KMS-11 (cell line): ENCODE measurements at regions not wholly inside any gene's neighbourhood (a gene's known extent, or its start where the extent isn't known, plus 50 kb on each side); places are given as distances from the start of the nearest gene placed in this dataset.
"Not testable (repeated sequence)": the region's sequence is repeated elsewhere in the genome, so short reads cannot be mapped to it uniquely, and the experiment has no call there.

Source experiments
- H2AFZ ChIP-seq: fragments of 200-600 bp; sonication (generic); 2 replicates; pipeline ENCODE4 v1.6.1; 2016; ENCODE audit warnings: antibody characterized with exemption, mixed run types, low read depth
- H3K27ac ChIP-seq: fragments of 200-600 bp; sonication (generic); 2 replicates; pipeline ENCODE4 v1.6.1; 2016; ENCODE audit warnings: mild to moderate bottlenecking, mixed run types
- H3K27me3 ChIP-seq: fragments of 200-600 bp; sonication (generic); 2 replicates; pipeline ENCODE4 v1.6.1; 2017; ENCODE audit warnings: mild to moderate bottlenecking, low read depth, mixed run types, moderate library complexity; ENCODE audit not compliant: insufficient read depth
- H3K36me3 ChIP-seq: fragments of 200-600 bp; sonication (generic); 2 replicates; pipeline ENCODE4 v1.6.1; 2017; ENCODE audit warnings: mild to moderate bottlenecking, mixed run types; ENCODE audit not compliant: insufficient read depth
- H3K4me1 ChIP-seq: fragments of 200-600 bp; sonication (generic); 2 replicates; pipeline ENCODE4 v1.6.1; 2016; ENCODE audit warnings: mild to moderate bottlenecking, low read depth, mixed run types; ENCODE audit not compliant: poor library complexity, severe bottlenecking
- H3K4me2 ChIP-seq: fragments of 200-600 bp; sonication (generic); 2 replicates; pipeline ENCODE4 v1.7.0; 2016; ENCODE audit warnings: mild to moderate bottlenecking, mixed run types
- H3K4me3 ChIP-seq: fragments of 200-600 bp; sonication (generic); IDR thresholded peaks from 2 replicates; pipeline ENCODE4 v1.6.1; 2017; ENCODE audit warnings: low read depth, low read length, mixed read lengths; ENCODE audit not compliant: insufficient read depth
- H3K79me2 ChIP-seq: fragments of 200-600 bp; sonication (generic); 2 replicates; pipeline ENCODE4 v1.6.1; 2016; ENCODE audit warnings: low read depth, mixed run types; ENCODE audit not compliant: insufficient read depth
- H3K9ac ChIP-seq: fragments of 200-600 bp; sonication (generic); 2 replicates; pipeline ENCODE4 v1.6.1; 2016; ENCODE audit warnings: mild to moderate bottlenecking, mixed run types
- H4K20me1 ChIP-seq: fragments of 200-600 bp; sonication (generic); 2 replicates; pipeline ENCODE4 v1.6.1; 2016; ENCODE audit warnings: mild to moderate bottlenecking, mixed run types; ENCODE audit not compliant: insufficient read depth

- H3K27ac ChIP-seq, H3K27me3 ChIP-seq, H3K4me2 ChIP-seq, H2AFZ ChIP-seq, H3K36me3 ChIP-seq, H4K20me1 ChIP-seq, H3K79me2 ChIP-seq, H3K4me3 ChIP-seq, H3K4me1 ChIP-seq, H3K9ac ChIP-seq: not testable (repeated sequence)
These were observed 524.9 kb downstream of the TTLL7 start for GRCh38 chr1:83473986-83474385.

- H3K4me1 ChIP-seq, H3K27me3 ChIP-seq, H3K9ac ChIP-seq, H4K20me1 ChIP-seq, H3K4me3 ChIP-seq, H3K36me3 ChIP-seq, H2AFZ ChIP-seq, H3K27ac ChIP-seq, H3K4me2 ChIP-seq, H3K79me2 ChIP-seq: not testable (repeated sequence)
These were observed 526.9 kb downstream of the TTLL7 start for GRCh38 chr1:83472066-83472465.

GRCh38 chr1:83471272-83471671 is 527.7 kb downstream of the TTLL7 start:
- not testable (repeated sequence) for H3K27ac ChIP-seq, H2AFZ ChIP-seq, H3K4me1 ChIP-seq, H3K4me3 ChIP-seq, H3K79me2 ChIP-seq, H4K20me1 ChIP-seq, H3K27me3 ChIP-seq, H3K4me2 ChIP-seq, H3K36me3 ChIP-seq, H3K9ac ChIP-seq

- not testable (repeated sequence) for H3K27ac ChIP-seq, H3K4me2 ChIP-seq, H3K9ac ChIP-seq, H3K4me1 ChIP-seq, H2AFZ ChIP-seq, H3K27me3 ChIP-seq, H4K20me1 ChIP-seq, H3K36me3 ChIP-seq, H3K4me3 ChIP-seq, H3K79me2 ChIP-seq
These were observed 530.6 kb downstream of the TTLL7 start for GRCh38 chr1:83468336-83468735.

GRCh38 chr1:83457735-83458248 is 541.1 kb downstream of the TTLL7 start:
- H3K4me1 ChIP-seq, H3K79me2 ChIP-seq, H3K4me2 ChIP-seq, H3K27ac ChIP-seq, H4K20me1 ChIP-seq, H2AFZ ChIP-seq, H3K4me3 ChIP-seq, H3K27me3 ChIP-seq, H3K36me3 ChIP-seq, H3K9ac ChIP-seq: not testable (repeated sequence)

- H3K27me3 ChIP-seq, H3K4me1 ChIP-seq, H3K4me2 ChIP-seq, H3K79me2 ChIP-seq, H3K9ac ChIP-seq, H3K27ac ChIP-seq, H4K20me1 ChIP-seq, H3K36me3 ChIP-seq, H2AFZ ChIP-seq, H3K4me3 ChIP-seq: not testable (repeated sequence)
These were observed 541.7 kb downstream of the TTLL7 start for GRCh38 chr1:83457281-83457680.

GRCh38 chr1:83455753-83456152 is 543.2 kb downstream of the TTLL7 start:
- H3K36me3 ChIP-seq, H3K4me3 ChIP-seq, H3K79me2 ChIP-seq, H4K20me1 ChIP-seq, H3K4me2 ChIP-seq, H3K4me1 ChIP-seq, H3K27ac ChIP-seq, H3K9ac ChIP-seq, H2AFZ ChIP-seq, H3K27me3 ChIP-seq: not testable (repeated sequence)

GRCh38 chr1:83445873-83446272 is 553.1 kb downstream of the TTLL7 start:
- H3K27ac ChIP-seq, H3K79me2 ChIP-seq, H3K36me3 ChIP-seq, H4K20me1 ChIP-seq, H3K4me3 ChIP-seq, H3K4me2 ChIP-seq, H2AFZ ChIP-seq, H3K27me3 ChIP-seq, H3K4me1 ChIP-seq, H3K9ac ChIP-seq: not testable (repeated sequence)

GRCh38 chr1:83442412-83442811 is 556.5 kb downstream of the TTLL7 start:
- not testable (repeated sequence) for H3K4me1 ChIP-seq, H3K27me3 ChIP-seq, H3K9ac ChIP-seq, H2AFZ ChIP-seq, H3K36me3 ChIP-seq, H4K20me1 ChIP-seq, H3K4me3 ChIP-seq, H3K79me2 ChIP-seq, H3K4me2 ChIP-seq, H3K27ac ChIP-seq

GRCh38 chr1:83440586-83440985 is 558.3 kb downstream of the TTLL7 start:
- not testable (repeated sequence) for H3K4me2 ChIP-seq

GRCh38 chr1:83440021-83440420 is 558.9 kb downstream of the TTLL7 start:
- H3K36me3 ChIP-seq, H3K9ac ChIP-seq, H3K4me1 ChIP-seq, H3K4me3 ChIP-seq, H2AFZ ChIP-seq, H3K79me2 ChIP-seq, H4K20me1 ChIP-seq, H3K4me2 ChIP-seq, H3K27me3 ChIP-seq, H3K27ac ChIP-seq: not testable (repeated sequence)

More at GRCh38 chr1:83440586-83440985, 558.3 kb downstream of the TTLL7 start:
- H3K79me2 ChIP-seq, H3K4me3 ChIP-seq, H4K20me1 ChIP-seq, H3K27me3 ChIP-seq, H3K36me3 ChIP-seq, H3K27ac ChIP-seq, H2AFZ ChIP-seq, H3K9ac ChIP-seq, H3K4me1 ChIP-seq: not testable (repeated sequence)
